ENCODE measurements at regions not wholly inside any gene's neighbourhood (a gene's known extent, or its start where the extent isn't known, plus 50 kb on each side); places are given as distances from the start of the nearest gene placed in this dataset.

- no peak for TF ChIP-seq CTCF (IDR thresholded peaks at IDR 0.05)
- H3K27ac Mint-ChIP-seq, result no peak overlapping the region
Measured at GRCh38 chr15:39461536-39462130, 119.2 kb upstream of the THBS1 start.

GRCh38 chr15:39462691-39463090, 118.2 kb upstream of the THBS1 start:
- Mint-ChIP-seq H3K9me3 (peaks cover 4% of the 10 kb centered on the region), H3K4me1 (peaks cover 4% of the 10 kb centered on the region), H3K27ac (no peak overlapping the region), H3K4me3 (no peak overlapping the region), H3K27me3 (ENCODE audit: low read depth, poor library complexity) (no peaks in the 10 kb centered on the region), H3K36me3 (ENCODE audit: low read depth) (no peaks in the 10 kb centered on the region)
- no peak for DNase-seq
- no peak for TF ChIP-seq CTCF (IDR thresholded peaks at IDR 0.05)

More at GRCh38 chr15:39461536-39462130, 119.2 kb upstream of the THBS1 start:
- Mint-ChIP-seq H3K9me3 (peaks cover 4% of the 10 kb centered on the region), H3K4me3 (no peak overlapping the region), H3K27me3 (ENCODE audit: low read depth, poor library complexity) (no peaks in the 10 kb centered on the region), H3K4me1 (peaks cover 4% of the 10 kb centered on the region), H3K36me3 (ENCODE audit: low read depth) (no peaks in the 10 kb centered on the region)
- no peak for DNase-seq

- peaks cover 4% of the 10 kb centered on the region for H3K9me3 Mint-ChIP-seq
- H3K4me1 Mint-ChIP-seq, result no peaks in the 10 kb centered on the region
Measured at GRCh38 chr15:39465843-39466749, 114.8 kb upstream of the THBS1 start.

DNA sequence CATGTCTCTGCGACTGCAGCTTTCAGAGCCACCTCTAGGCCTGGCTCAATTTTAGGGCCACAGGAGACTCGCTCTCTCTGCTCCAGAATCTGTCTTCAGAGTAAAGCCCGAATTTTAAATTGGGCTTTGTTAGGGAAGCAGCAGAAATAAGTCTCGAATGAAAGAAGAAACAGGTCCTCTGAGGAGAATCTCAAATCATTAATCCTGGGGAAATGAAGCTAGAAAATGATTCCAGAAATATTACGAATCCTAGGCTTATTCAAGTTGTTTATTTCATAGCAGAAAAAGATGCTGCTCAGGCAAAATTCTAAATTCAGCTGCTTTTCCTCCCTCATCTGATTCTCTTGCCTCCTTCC, 114.2 kb upstream of the THBS1 start:
- Mint-ChIP-seq H3K4me1 (no peaks in the 10 kb centered on the region), H3K36me3 (ENCODE audit: low read depth) (no peaks in the 10 kb centered on the region), H3K4me3 (no peak overlapping the region), H3K27ac (no peak overlapping the region), H3K27me3 (ENCODE audit: low read depth, poor library complexity) (peaks cover 2% of the 10 kb centered on the region), H3K9me3 (peaks cover 4% of the 10 kb centered on the region)
- no peak for DNase-seq
- no peak for TF ChIP-seq CTCF (IDR thresholded peaks at IDR 0.05)

More at GRCh38 chr15:39465843-39466749, 114.8 kb upstream of the THBS1 start:
- no peak for TF ChIP-seq CTCF (IDR thresholded peaks at IDR 0.05)
- Mint-ChIP-seq H3K27me3 (ENCODE audit: low read depth, poor library complexity) (peaks cover 2% of the 10 kb centered on the region), H3K4me3 (no peak overlapping the region), H3K27ac (no peak overlapping the region), H3K36me3 (ENCODE audit: low read depth) (no peaks in the 10 kb centered on the region)
- DNase-seq, result no peak

- Mint-ChIP-seq H3K27me3 (ENCODE audit: low read depth, poor library complexity) (peaks cover 2% of the 10 kb centered on the region), H3K4me1 (peaks cover 11% of the 10 kb centered on the region), H3K9me3 (no peaks in the 10 kb centered on the region), H3K27ac (no peak overlapping the region), H3K4me3 (no peak overlapping the region), H3K36me3 (ENCODE audit: low read depth) (no peaks in the 10 kb centered on the region)
- TF ChIP-seq CTCF (IDR thresholded peaks at IDR 0.05), result no peak
- DNase-seq, result no peak
Measured at GRCh38 chr15:39468331-39468730, 112.5 kb upstream of the THBS1 start.

All from nephron progenitor cell (in vitro differentiated cells).